GM13977 (cell line): ENCODE measurements at regions not wholly inside any gene's neighbourhood (a gene's known extent, or its start where the extent isn't known, plus 50 kb on each side); places are given as distances from the start of the nearest gene placed in this dataset.

ENCODE experiments used
- DNase-seq: peaks from one replicate; pipeline ENCODE4 v3.0.0; 2012; ENCODE audit warnings: low spot score
- CTCF ChIP-seq: IDR thresholded peaks from 2 replicates; pipeline ENCODE4 v1.5.1; 2012; ENCODE audit warnings: mild to moderate bottlenecking, control low read depth; ENCODE audit not compliant: insufficient read depth; ENCODE audit errors: extremely low read depth, missing control alignments
- in situ Hi-C: fragments of 300-500 bp; cut with MboI; formaldehyde crosslinking; loops from one replicate; pipeline ENCODE4 v1.12.0; 2022; ENCODE audit warnings: low sequenced_read_pairs, low pct_unique_long_range_greater_than_20kb, mixed read lengths, inconsistent platforms; ENCODE audit not compliant: unreplicated experiment

- DNase-seq = no peak
- TF ChIP-seq CTCF = no peak
- in situ Hi-C loops = no loop called here
These were observed 55.3 kb upstream of the BMAL1 start for GRCh38 chr11:13222285-13222684.

GRCh38 chr11:13223112-13223511 is 54.5 kb upstream of the BMAL1 start:
- in situ Hi-C loops = no loop called here

DNA sequence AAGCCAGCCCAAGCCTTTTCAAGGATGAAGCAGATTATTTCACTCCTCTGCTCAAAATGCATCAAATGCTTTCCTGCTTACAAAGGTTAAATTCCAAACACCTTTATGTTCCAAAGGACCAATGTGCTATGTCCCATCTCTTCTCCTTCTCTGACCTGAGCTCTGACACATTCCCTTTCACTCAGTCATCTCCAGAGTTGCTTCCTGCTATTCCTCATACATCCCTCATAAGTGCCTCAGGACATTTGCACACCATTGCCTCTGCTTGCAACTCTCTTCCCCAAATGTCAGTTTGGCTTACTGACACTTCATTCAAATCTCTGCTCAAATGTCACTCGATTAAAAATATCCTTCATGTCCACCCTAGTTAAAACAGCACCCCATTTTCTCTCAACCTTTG is 53.3 kb upstream of the BMAL1 start:
- no peak for DNase-seq
- TF ChIP-seq CTCF = no peak
- in situ Hi-C loops = no loop called here

More at GRCh38 chr11:13223112-13223511, 54.5 kb upstream of the BMAL1 start:
- no peak for DNase-seq
- TF ChIP-seq CTCF = no peak

GRCh38 chr11:13225038-13226001 is 52.3 kb upstream of the BMAL1 start:
- in situ Hi-C loops = loop anchor here (25.0 kb wide), 1 partner anchor 112 kb away; no protein-coding TSS in a partner anchor
- no peak for TF ChIP-seq CTCF
- no peak for DNase-seq

DNA sequence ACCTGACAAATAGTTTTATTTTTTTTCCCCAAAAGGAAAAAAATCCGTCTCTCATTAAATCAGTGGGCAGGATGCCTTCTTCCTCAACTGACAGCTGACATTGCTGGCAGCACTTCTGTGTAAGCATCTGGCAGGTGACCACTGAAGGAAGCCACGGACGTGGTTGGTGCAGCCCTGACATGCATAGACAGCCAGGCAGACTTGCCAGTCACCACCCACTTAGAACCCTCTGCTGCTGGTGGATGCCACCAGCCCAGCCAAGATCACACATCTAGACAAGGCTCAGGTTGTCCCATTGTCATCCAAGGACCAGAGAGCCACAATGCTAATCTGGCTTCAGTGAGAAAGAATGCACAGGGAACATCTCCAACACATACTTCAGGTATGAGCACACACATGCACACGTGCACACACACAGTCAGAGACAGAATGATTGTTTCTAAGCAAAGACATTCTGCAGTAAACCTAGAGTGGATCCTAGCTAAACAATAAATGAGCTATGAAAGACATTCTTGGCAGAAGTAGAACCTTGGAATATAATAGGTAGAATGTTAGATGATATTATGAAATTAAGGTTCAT is 49.8 kb upstream of the BMAL1 start:
- DNase-seq = no peak
- in situ Hi-C loops = loop anchor here (25.0 kb wide), 1 partner anchor 110 kb away; no protein-coding TSS in a partner anchor
- no peak for TF ChIP-seq CTCF
